A673 (cell line): ENCODE measurements at regions not wholly inside any gene's neighbourhood (a gene's known extent, or its start where the extent isn't known, plus 50 kb on each side); places are given as distances from the start of the nearest gene placed in this dataset.

Source experiments
- BruUV-seq: library from RNA; stranded (reverse); fragments of 400-500 nt; replicated peaks from 2 replicates; lab custom pipeline; 2021; lab: Mats Ljungman, UMichigan
- CTCF ChIA-PET: fragments of 300-600 bp; sonication (Branson Sonifier 250); formaldehyde crosslinking; loops from one replicate; lab custom pipeline; 2022; ENCODE audit warnings: antibody characterized with exemption; lab: Charles Lee
- POLR2A ChIA-PET: fragments of 300-600 bp; sonication (Branson Sonifier 250); formaldehyde crosslinking; loops from one replicate; lab custom pipeline; 2022; ENCODE audit warnings: antibody characterized with exemption; ENCODE audit not compliant: low non-redundant PET; lab: Charles Lee
- DNase-seq: peaks from one replicate; pipeline ENCODE4 v3.0.0-alpha.2; 2015; ENCODE audit warnings: low spot score
- H3K27ac ChIP-seq: fragments of 200-600 bp; sonication (generic); 2 replicates; pipeline ENCODE4 v1.5.1; 2016; ENCODE audit warnings: mixed run types, low read depth, mild to moderate bottlenecking, mixed read lengths, antibody characterized with exemption, low read length; ENCODE audit not compliant: poor library complexity, severe bottlenecking
- H3K27me3 ChIP-seq: fragments of 200-600 bp; sonication (generic); replicated peaks from 2 replicates; pipeline ENCODE4 v1.6.1; 2017; ENCODE audit warnings: mixed run types, low read depth, mild to moderate bottlenecking, mixed read lengths, antibody characterized with exemption, low read length; ENCODE audit not compliant: insufficient read depth, poor library complexity
- H3K36me3 ChIP-seq: fragments of 200-600 bp; sonication (generic); 2 replicates; pipeline ENCODE4 v1.6.1; 2016; ENCODE audit warnings: mixed run types, mild to moderate bottlenecking, mixed read lengths, antibody characterized with exemption, low read length; ENCODE audit not compliant: insufficient read depth, poor library complexity, severe bottlenecking
- H3K4me1 ChIP-seq: fragments of 200-600 bp; sonication (generic); 2 replicates; pipeline ENCODE4 v1.6.1; 2017; ENCODE audit warnings: mixed run types, mild to moderate bottlenecking, mixed read lengths, antibody characterized with exemption, low read length; ENCODE audit not compliant: insufficient read depth, poor library complexity, severe bottlenecking
- H3K4me3 ChIP-seq: fragments of 200-600 bp; sonication (generic); 2 replicates; pipeline ENCODE4 v1.5.1; 2016; ENCODE audit warnings: low read depth, mixed run types, mild to moderate bottlenecking, mixed read lengths, low read length; ENCODE audit not compliant: poor library complexity, severe bottlenecking
- H3K9me3 ChIP-seq: fragments of 200-600 bp; sonication (generic); 2 replicates; pipeline ENCODE4 v1.6.1; 2016; ENCODE audit warnings: mixed run types, low read depth, mild to moderate bottlenecking, mixed read lengths, antibody characterized with exemption, low read length; ENCODE audit not compliant: poor library complexity, severe bottlenecking
- EZH2 ChIP-seq: fragments of 200-600 bp; sonication (generic); IDR thresholded peaks from 2 replicates; pipeline ENCODE4 v1.6.1; 2017; ENCODE audit warnings: borderline replicate concordance, low read depth, mild to moderate bottlenecking, mixed read lengths, antibody characterized with exemption, low read length; ENCODE audit not compliant: poor library complexity, severe bottlenecking
- intact Hi-C: fragments of 100-400 bp; cut with micrococcal nuclease; formaldehyde crosslinking; loops from one replicate; pipeline ENCODE4 v1.10.0; 2022; ENCODE audit not compliant: unreplicated experiment
- TF ChIP-seq, protein P1 (sequence below): fragments of 300-800, 200-600 bp; sonication (generic); conservative IDR thresholded peaks from 2 replicates; pipeline ENCODE4 v1.5.1; 2017; ENCODE audit warnings: low read depth, mild to moderate bottlenecking, antibody characterized with exemption, low read length, moderate library complexity, mixed read lengths

DNA sequence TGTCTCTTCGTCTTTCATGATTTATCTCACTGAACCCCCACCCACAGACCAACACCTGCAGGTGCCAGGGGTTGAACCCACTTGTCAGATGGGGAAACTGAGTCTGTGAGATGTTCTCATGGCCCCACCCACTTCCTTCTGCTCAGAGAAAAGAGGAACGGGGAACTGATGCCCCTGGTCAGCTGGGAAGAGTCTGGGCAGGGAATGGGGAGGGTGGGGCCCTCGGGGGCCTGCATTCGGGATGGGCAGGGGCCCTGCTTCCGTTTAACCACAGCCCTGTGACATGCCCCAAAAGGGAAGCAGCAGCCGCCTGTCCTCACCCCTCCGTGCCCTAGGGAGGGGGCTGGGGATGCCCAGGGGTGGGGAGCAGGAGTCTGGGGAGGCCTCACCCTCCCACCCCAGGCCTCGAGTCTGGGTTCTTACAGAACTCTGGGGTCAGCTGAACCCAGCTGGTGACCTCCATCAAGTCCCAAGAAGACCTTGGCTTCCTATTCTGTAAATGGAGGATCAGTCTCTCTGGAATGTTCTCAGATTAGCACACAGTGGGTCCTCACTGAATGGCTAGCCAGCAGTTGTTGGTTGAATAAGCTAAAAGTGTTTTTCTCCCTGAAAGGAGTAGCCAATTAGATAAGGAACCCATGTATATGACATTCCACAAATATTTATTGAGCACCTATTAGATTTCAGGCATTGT is 81.5 kb downstream of the CEBPB start:
- BruUV-seq, result no TSS peak
- Histone ChIP-seq H3K9me3 (no peaks in the 10 kb centered on the region), H3K4me1 (peaks cover 6% of the 10 kb centered on the region), H3K36me3 (no peaks in the 10 kb centered on the region), H3K27ac (no peak overlapping the region), H3K27me3 (no peaks in the 10 kb centered on the region), H3K4me3 (no peak overlapping the region)
- TF ChIP-seq EZH2, result no peak
- TF ChIP-seq, protein P1, sequence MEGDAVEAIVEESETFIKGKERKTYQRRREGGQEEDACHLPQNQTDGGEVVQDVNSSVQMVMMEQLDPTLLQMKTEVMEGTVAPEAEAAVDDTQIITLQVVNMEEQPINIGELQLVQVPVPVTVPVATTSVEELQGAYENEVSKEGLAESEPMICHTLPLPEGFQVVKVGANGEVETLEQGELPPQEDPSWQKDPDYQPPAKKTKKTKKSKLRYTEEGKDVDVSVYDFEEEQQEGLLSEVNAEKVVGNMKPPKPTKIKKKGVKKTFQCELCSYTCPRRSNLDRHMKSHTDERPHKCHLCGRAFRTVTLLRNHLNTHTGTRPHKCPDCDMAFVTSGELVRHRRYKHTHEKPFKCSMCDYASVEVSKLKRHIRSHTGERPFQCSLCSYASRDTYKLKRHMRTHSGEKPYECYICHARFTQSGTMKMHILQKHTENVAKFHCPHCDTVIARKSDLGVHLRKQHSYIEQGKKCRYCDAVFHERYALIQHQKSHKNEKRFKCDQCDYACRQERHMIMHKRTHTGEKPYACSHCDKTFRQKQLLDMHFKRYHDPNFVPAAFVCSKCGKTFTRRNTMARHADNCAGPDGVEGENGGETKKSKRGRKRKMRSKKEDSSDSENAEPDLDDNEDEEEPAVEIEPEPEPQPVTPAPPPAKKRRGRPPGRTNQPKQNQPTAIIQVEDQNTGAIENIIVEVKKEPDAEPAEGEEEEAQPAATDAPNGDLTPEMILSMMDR, result no peak
- ChIA-PET POLR2A (no interaction called here), CTCF (no interaction called here)
- DNase-seq, result no peak
- intact Hi-C loops, result no loop called here

GRCh38 chr20:50272724-50273446 is 82.3 kb downstream of the CEBPB start:
- ChIA-PET POLR2A (no interaction called here), CTCF (interaction anchor here (0.6 kb wide), 1 partner anchor 8 kb away, joined by 3 read pairs; no protein-coding TSS in a partner anchor)
- intact Hi-C loops, result no loop called here
- H3K9me3 ChIP-seq, result no peaks in the 10 kb centered on the region
- no TSS peak for BruUV-seq
- no peak overlapping the region for H3K27ac ChIP-seq
- no peak for DNase-seq
- H3K27me3 ChIP-seq, result no peaks in the 10 kb centered on the region
- no peaks in the 10 kb centered on the region for H3K36me3 ChIP-seq
- H3K4me1 ChIP-seq, result no peaks in the 10 kb centered on the region
- no peak overlapping the region for H3K4me3 ChIP-seq
- TF ChIP-seq, protein P1, result no peak
- TF ChIP-seq EZH2, result no peak

DNA sequence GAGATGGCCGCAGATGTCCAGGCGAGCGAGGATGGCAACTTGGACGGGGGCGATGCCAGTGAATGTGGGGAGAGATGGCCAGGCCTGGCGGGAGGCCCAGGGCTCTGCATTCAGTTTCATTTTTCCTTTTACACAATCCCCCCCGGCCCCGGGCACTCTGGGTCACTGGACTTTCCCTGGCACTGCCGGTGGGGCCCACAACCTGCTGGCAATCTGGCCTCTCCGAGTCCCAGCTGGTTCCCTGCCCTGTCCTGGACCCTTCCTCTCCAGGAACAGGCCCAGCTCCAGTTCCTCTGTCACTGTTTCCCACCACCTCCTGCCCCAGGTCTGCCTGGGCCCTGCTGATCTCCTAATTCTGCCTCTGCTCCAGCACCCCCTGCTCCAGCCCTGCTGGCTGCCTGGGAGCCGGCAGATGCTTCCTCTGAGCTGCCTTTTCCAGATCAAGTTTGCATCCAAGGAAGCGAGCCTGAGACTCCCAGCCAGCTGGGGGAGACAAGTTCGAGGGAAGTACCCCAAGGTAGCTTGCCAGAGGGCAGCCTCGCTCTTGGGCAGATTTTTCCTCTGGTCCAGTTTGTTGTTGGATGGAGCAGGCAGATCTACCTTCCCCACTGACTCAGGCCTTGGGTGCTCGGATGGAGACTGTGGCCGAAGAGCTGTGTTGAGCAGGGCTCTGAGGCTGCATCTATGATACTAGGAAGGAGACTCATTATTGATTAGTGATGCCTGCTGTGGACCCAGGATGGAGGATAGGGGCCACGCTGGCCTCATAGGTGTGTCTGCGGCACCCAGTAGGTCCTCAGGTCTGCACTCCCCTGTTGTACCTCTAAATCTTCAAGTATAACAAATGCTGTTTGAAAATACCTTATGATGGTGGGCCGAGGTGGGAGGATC is 83.2 kb downstream of the CEBPB start:
- Histone ChIP-seq H3K9me3 (no peaks in the 10 kb centered on the region), H3K4me3 (no peak overlapping the region), H3K4me1 (no peaks in the 10 kb centered on the region), H3K27ac (no peak overlapping the region), H3K36me3 (no peaks in the 10 kb centered on the region), H3K27me3 (no peaks in the 10 kb centered on the region)
- ChIA-PET POLR2A (interaction anchor here (0.7 kb wide), 1 partner anchor 80 kb away, joined by 3 read pairs; no protein-coding TSS in a partner anchor), CTCF (interaction anchor here (0.6 kb wide), 1 partner anchor 7 kb away, joined by 3 read pairs; no protein-coding TSS in a partner anchor)
- no peak for DNase-seq
- intact Hi-C loops, result no loop called here
- no peak for TF ChIP-seq EZH2
- TF ChIP-seq, protein P1, result no peak
- no TSS peak for BruUV-seq
